ENCODE measurements at regions not wholly inside any gene's neighbourhood (a gene's known extent, or its start where the extent isn't known, plus 50 kb on each side); places are given as distances from the start of the nearest gene placed in this dataset.

- Histone ChIP-seq H3K4me3 (no peak overlapping the region), H3K4me1 (peaks cover 0 to 2% (median 0%) of the 10 kb centered on the region in 4 donors), H3K36me3 (no peaks in the 10 kb centered on the region), H3K27ac (no peak overlapping the region), H3K9me3 (no peaks in the 10 kb centered on the region), H3K27me3 (no peaks in the 10 kb centered on the region)
- 17% methylated on average over 1 of the region's 1 CpG for WGBS (ENCODE audit: insufficient coverage, low coverage, low lambda C conversion rate, missing lambda C conversion rate)
- DNase-seq: peak in 1 of 3 donors; percentile 47
- intact Hi-C loops (cut with DNase I): no loop called here
- TF ChIP-seq POLR2A (IDR thresholded peaks at IDR 0.05): no peak
- no peak for TF ChIP-seq CTCF (IDR thresholded peaks at IDR 0.05)
- peak; percentile 92 to 96 (median 94) for ATAC-seq
These were observed 112.4 kb upstream of the GOLGA8J start for GRCh38 chr15:29970402-29970695.

GRCh38 chr15:29969562-29970401 lies 113.0 kb upstream of the GOLGA8J start:
- TF ChIP-seq CTCF (IDR thresholded peaks at IDR 0.05) (no peak), POLR2A (IDR thresholded peaks at IDR 0.05) (no peak)
- Histone ChIP-seq H3K27ac (no peak overlapping the region), H3K27me3 (no peaks in the 10 kb centered on the region), H3K4me3 (no peak overlapping the region), H3K36me3 (no peaks in the 10 kb centered on the region), H3K4me1 (peaks cover 0 to 2% (median 0%) of the 10 kb centered on the region in 4 donors), H3K9me3 (no peaks in the 10 kb centered on the region)
- WGBS (ENCODE audit: insufficient coverage, low coverage, low lambda C conversion rate, missing lambda C conversion rate): 70% methylated on average over 5 of the region's 10 CpGs
- DNase-seq: no peak
- no peak for ATAC-seq
- intact Hi-C loops (cut with DNase I): no loop called here

GRCh38 chr15:29968895-29969561 lies 113.7 kb upstream of the GOLGA8J start:
- intact Hi-C loops (cut with DNase I): no loop called here
- H3K4me1 ChIP-seq: peaks cover 0 to 2% (median 0%) of the 10 kb centered on the region in 4 donors
- H3K4me3 ChIP-seq: peak overlapping the region in 2 of 3 donors; percentile 48 to 59
- no peaks in the 10 kb centered on the region for H3K9me3 ChIP-seq
- H3K27ac ChIP-seq: no peak overlapping the region
- no peak for DNase-seq
- no peaks in the 10 kb centered on the region for H3K27me3 ChIP-seq
- ATAC-seq: peak; percentile 24 to 61 (median 44)
- WGBS (ENCODE audit: insufficient coverage, low coverage, low lambda C conversion rate, missing lambda C conversion rate): 27% methylated on average over 40 of the region's 69 CpGs
- H3K36me3 ChIP-seq: no peaks in the 10 kb centered on the region
- no peak for TF ChIP-seq CTCF (IDR thresholded peaks at IDR 0.05)

DNA sequence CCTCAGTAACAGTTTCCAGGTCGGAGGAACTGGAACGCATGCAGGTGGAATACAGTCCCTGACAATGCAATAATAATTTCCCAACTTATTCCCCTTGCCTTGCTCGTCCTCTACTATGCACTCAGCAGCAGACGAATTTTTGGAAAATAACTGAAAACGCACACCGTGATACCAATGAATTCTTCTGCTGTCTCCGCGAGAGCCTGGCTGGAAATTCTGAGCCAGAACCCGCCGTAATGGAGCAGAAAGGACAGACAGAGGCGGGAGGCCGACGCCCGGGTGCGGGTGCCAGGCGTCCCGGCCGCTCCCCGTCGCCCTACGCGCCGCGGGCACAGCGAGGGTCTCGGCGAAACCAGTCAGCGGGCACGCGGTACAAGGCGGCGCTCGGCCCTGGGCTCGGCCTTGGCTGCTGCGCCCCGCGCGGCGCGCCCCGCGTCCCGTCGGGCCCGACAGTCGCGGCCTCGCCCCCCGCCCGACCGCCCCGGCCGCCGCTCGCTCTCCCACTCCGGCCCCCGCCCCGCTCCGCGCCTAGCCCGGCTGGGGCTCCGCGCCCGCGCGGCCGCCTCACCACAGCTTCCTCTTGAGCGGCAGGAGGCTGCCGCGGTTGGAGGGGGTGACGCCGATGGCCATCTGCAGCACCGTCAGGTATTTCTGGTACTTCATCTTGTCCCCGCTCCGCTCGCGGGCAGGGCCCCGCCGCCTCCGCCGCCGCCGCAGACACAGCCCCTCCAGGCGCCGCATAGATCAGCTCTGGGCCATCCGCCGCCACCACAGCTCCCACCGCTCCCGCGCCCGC lies 114.5 kb upstream of the GOLGA8J start:
- H3K27me3 ChIP-seq: no peaks in the 10 kb centered on the region
- no peaks in the 10 kb centered on the region for H3K9me3 ChIP-seq
- no peaks in the 10 kb centered on the region for H3K36me3 ChIP-seq
- no peak overlapping the region for H3K27ac ChIP-seq
- peak overlapping the region; percentile 27 to 59 (median 48) for H3K4me3 ChIP-seq
- TF ChIP-seq POLR2A (IDR thresholded peaks at IDR 0.05) (no peak), CTCF (IDR thresholded peaks at IDR 0.05) (no peak)
- intact Hi-C loops (cut with DNase I): no loop called here
- DNase-seq (peak in 1 of 3 donors; percentile 32), ATAC-seq (peak; percentile 43 to 60 (median 52))
- 11% methylated on average over 9 of the region's 91 CpGs for WGBS (ENCODE audit: insufficient coverage, low coverage, low lambda C conversion rate, missing lambda C conversion rate)
- peaks cover 0 to 2% (median 0%) of the 10 kb centered on the region in 4 donors for H3K4me1 ChIP-seq
